HG02678 (cell line): ENCODE measurements at regions not wholly inside any gene's neighbourhood (a gene's known extent, or its start where the extent isn't known, plus 50 kb on each side); places are given as distances from the start of the nearest gene placed in this dataset.
"Not testable (repeated sequence)": the region's sequence is repeated elsewhere in the genome, so short reads cannot be mapped to it uniquely, and the experiment has no call there.

Experiments used
- ATAC-seq: cut with Tn5 transposase; IDR thresholded peaks from one replicate; pipeline ENCODE4 v1.9.1; 2021; ENCODE audit warnings: mild to moderate bottlenecking, moderate library complexity; ENCODE audit not compliant: unreplicated experiment

DNA sequence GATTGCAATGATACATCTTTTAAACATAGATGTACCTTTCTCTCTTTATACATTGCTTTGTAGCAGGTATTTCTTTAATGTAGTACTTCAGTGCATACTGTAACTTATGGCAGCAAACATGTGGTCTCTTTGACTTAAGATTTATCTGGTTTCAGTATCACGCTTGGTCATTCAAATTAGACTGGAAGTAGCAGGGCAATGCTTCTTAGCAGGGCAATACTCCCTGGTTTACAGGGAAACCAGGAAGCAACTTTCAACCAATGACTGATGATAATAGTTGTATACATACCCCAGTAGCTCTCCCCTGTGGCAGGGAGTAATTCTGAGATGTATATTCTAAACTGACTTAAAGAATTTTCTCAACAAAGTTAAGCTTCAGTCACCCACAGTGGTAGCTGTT is 761.1 kb upstream of the CDH10 start:
- ATAC-seq = no peak

DNA sequence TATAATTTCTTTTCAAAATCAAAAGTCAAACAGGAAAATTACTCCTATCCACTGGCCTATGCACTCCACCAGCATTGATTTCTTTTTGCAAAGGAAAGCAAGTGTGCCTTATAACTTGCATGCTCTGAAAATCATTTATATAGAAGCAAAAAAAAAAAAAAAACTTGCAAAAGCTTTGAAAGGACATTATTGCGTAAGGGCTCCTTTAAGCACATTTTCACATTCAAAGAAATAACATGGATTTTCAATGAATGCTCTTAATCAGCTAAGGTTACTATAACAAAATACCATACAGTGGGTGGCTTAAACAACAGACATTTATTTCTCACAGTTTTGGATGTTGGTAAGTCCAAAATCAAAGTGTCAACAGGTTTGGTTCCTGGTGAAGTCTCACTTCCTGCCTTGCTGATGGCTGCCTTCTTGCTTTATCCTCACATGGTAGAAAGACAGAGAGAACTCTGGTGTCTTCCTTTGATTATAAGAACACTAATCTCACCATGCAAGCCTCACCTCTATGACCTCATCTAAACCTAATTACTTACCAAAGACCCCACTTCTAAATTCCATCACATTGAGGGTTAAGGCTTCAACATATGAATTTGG is 755.2 kb upstream of the CDH10 start:
- ATAC-seq = no peak

DNA sequence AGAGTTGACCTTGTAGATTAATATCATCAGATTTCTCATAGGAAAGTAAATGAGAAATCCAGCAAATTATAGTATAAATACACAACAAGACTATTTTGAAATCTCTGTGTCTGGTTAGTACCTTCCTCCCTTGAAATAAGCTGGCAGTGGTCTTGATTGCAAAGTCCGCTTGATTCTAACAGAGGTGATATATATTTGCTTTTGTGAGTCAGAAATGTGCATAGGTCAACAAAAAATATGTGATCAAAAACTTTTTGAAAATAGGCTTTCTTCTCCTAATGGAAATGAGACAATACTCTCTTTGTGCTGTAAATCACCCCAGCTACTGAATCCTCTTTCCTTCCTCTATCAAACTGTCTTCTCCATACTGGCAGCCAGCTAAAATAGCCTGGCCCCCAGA is 749.2 kb upstream of the CDH10 start:
- ATAC-seq = no peak

DNA sequence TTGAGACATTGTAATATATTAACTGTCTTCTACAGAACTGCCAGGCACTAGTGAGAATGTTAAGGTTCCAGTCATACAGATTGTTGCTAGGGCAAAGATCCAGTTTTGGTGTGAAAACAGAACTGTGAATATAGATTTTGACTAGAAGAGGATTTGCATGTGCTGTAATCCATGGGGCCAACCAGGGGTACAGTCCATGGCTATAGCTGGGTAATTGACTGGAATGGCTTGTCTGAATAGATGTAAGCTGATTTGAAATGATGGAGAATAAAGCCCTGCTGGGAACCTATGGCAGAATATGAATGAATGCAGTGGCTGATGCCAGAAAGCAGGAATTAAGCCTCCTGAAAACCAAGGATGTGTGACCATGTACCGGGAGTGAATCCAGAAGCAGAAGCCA is 748.5 kb upstream of the CDH10 start:
- no peak for ATAC-seq

DNA sequence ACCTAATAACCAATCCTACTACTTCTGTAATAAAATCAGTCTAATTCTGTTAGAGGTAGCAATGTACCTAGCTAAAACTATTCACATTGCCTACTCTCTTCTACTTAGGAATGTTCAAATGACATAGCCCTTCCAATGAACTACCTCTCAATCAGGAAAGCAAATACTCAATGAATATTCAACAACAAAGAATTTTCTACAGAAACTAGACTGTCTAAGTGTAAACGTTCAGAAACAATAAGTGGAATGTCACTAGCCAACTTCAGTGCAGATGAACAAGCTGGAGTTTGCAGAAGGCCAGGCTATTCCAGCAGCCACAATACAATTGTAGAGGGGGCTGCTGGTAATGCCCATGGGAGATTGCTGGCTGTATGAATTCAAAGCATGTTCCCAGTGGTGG is 743.2 kb upstream of the CDH10 start:
- no peak for ATAC-seq

DNA sequence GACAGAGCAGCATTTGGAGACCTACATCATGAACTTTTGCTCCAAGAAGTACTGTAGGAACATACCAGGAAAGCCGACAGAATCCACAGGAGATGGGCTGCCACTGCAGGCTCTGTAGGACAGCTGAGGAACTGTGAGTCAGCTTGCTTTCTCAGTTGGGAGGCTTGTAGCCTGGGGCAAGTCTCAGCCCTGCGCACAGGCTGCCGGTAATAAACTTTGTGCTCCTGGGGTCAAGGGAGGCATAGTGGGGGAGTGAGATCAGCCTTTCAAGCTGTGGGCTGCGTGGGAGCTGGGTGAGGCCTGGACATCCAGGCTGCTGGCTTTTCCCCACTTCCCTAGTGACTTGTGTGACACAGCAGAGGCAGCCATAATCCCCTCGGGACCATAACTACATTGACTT is 718.0 kb upstream of the CDH10 start:
- no peak for ATAC-seq

DNA sequence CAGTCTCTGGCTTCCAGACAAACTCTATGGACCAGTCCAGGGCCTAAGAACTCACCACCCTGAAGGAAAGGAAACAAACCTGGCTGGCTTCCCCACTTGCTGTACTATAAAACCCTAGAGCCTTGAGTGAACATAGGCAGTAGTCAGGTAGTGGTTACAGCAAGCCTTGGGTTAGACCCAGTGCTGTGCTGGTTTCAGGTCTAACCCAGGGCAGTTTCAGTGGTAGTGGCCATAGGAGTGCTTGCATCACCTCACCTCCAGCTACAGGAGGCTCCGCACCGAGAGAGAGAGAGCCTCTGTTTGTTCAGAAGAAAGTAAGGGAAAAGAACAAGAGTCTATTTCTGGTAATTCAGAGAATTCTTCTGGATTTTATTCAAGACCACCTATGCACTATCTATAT is 714.1 kb upstream of the CDH10 start:
- ATAC-seq = no peak

DNA sequence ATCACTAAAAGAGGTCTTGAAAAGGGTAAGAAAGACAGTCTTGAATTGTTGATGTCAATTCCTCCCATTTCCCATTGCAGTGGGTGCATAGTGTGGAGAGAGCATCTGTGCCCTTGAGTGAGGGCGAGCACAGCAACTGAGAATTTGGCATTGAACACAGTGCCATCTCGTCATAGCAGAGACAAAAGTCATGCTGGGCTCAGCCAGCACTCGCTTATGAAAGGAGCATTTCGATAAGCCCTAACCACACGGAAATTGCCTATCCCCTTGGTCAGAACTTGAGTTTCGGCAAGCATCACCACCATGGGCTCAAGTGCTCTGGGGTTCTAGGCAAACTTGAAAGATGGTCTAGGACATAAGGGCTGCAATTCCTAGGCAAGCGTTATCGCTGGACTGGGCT is 712.8 kb upstream of the CDH10 start:
- no peak for ATAC-seq

DNA sequence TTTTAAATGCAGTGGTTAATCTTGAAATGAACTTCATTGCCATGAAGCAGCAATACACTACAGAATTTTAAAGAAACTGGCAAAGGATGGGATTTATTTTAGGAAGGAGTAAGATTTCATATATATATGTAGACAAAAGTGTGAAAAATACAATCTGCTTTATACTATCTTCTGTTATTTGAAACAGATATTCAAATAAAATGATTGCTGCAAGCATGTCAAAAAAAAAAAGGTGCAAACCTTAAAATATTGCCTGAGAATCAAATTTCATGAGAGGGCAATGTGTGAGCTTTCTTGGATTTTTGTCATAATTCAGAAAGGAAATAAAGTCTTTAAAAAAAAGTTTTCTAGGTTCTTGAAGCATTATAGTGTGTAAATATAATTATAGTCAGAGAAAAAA is 705.0 kb upstream of the CDH10 start:
- no peak for ATAC-seq

DNA sequence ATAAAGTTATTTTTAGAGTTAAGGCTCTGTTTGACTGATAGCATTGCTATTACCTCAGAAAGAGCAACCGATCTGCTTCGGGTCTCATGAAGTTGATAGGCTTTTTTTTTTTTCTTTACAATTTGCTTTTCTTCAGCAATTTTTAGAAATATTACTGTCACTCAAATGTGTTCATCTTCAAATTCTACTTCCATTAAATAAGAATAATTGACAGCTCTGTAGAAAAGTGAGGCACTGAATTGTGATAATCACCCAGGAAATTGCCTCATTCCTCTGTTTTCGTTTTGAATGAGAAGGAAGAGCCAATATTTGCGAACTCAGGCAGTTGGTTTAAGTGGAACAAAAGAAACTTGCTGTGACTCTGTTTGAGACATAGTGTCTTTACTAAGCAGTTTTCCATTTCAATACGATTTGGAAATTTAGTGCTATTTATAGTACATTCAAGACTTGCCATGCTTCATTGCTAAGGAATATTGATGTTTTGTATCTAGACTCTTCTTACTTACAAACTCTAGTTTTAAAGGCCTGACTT is 700.5 kb upstream of the CDH10 start:
- no peak for ATAC-seq

DNA sequence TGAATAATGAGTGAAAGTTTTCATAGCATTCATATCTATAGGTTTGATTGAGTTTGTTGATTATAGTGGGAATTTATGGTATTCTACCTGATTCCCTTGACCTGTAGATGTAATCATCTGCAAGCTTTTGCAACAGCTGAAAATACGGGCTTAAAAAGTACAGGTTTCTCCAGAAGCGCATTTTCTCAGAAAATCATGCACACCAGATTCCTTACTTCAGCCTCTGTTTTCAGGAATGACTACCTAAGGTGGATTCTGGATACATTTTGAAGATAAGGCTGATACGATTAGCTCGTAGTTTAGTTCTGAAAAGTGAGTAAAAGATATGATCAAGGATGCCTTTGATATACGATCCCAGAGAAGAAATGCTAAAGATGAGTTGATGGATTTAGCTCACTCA is 694.8 kb upstream of the CDH10 start:
- no peak for ATAC-seq

DNA sequence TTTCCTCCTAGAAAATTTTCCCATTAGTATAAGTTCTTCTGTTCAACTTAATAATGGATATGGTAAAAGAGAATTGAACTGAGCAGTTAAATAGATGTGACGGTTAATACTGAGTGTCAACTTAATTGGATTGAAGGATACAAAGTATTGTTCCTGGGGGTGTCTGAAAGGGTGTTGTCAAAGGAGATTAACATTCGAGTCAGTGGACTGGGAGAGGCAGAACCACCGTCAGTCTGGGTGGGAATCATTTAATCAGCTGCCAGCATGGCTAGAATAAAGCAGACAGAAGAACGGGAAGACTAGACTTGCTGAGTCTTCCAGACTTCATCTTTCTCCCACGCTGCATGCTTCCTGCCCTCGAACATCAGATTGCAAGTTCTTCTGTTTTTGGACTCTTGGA is 689.6 kb upstream of the CDH10 start:
- ATAC-seq = no peak

DNA sequence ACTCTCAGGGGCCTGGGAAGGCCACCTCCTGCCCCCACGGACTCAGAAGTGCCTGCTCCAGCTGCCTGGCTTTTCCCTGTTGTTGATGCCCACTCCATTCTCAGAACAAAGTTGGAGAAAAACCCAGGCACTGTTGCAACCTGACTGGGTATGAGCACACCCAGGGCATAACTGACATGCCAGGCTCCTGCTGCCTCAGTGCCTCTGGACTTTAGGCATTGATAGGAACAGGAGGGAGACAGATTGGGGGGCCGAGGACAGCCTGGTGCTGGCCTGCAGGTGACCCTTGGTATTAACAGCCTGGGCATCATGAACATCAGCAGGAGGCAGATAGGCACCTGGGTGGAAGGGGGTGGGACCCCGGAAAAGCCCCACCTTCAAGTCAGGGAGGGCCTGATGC is 685.9 kb upstream of the CDH10 start:
- ATAC-seq = no peak

DNA sequence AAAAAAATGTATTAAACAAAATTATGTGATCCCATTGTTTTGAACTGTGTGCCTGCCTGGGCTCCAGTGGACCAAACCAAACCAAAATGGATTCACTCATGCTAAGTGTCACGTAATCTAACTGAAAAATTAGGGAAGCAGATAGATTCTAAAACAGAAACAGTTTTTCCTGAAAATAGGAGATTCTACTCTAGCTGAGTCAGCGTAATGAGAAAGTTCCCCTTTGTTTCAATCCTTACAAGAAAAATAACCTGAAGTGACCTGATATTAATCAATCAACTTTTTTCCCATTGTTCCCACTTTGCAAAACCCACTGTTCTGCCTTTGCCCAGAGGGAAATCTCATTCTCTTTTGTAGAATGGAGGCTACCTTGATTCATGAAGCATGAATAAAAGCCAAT is 682.4 kb upstream of the CDH10 start:
- ATAC-seq = no peak

DNA sequence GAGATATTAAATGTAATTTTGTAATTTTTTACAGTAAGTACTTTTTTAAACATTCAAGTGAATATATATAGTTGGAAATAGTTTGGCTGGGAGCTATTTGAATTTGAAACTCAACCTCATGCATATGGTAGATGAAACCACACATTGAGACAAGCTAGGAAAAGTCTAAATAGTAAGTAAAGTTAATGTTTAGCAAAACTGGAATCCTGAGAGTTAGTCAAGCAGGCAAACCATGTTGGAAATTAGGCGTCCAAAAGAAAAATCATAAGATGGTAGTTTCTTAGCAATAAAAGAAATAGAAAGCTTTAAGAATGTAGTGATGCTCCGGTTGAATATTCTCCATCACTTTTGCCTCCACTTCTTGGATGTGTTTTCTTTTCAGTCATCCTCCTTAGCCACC is 657.1 kb upstream of the CDH10 start:
- ATAC-seq = no peak

DNA sequence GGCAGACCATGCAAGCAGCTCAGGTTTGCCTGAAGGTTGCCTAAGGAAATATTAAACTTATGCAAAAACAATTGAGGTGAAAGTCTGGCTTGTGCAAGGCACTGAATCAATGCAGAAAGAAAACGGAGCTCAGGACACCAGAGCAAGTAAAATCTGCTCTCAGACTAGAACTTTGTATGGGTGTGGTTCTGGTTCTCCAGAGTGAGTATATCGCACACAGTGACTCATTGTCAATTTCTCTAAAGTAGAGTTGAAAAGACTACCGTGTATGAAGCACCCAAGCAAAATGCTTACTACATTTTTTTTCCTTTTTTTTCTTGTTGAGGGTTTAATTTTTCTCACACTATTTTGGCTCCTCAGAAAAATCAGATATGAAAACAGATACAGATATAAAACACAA is 650.3 kb upstream of the CDH10 start:
- ATAC-seq = no peak

DNA sequence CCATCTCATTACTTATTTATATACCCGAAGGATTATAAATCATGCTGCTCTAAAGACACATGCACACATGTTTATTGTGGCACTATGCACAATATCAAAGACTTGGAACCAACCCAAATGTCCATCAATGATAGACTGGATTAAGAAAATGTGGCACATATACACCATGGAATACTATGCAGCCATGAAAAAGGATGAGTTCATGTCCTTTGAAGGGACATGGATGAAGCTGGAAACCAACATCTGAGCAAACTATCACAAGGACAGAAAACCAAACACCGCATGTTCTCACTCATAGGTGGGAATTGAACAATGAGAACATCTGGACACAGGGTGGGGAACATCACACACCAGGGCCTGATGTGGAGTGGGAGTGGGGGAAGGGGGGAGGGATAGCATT is 645.0 kb upstream of the CDH10 start:
- ATAC-seq = not testable (repeated sequence)

DNA sequence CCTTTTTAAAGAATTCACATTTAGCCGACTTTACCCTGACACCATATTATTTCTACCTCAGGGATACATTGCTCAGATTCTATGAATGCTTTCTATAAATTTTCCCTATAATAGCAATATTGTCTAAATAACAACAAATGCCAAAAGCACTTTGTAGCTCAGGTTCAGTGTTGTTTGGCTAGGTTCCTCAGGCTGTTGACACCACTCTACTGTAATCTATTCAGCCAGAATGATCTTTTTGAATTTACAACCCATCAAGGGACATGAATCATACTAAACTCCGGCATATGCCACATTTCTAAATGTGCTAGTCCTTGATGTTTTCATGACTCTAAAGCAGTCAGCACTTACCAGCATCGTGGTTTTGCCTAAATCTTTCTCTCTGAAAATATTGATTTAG is 641.5 kb upstream of the CDH10 start:
- no peak for ATAC-seq

DNA sequence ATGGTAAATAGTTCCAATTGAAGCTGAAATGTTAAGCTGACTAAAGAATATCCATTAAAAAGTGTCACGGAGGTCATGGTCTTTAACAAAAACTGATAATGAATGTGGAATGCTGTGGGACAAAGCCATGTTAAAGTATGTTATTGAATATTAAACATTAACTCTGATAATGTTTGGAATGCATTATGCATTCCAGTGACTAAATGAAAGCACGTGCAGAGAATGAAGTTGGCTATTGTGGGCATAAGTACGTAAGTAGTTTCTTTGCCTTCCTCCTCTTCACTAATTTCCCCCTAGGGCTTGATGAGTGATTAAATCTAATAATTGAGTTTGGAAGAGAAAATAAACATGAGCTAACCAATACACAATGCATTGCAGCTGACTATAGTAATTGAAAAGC is 640.4 kb upstream of the CDH10 start:
- ATAC-seq = no peak

DNA sequence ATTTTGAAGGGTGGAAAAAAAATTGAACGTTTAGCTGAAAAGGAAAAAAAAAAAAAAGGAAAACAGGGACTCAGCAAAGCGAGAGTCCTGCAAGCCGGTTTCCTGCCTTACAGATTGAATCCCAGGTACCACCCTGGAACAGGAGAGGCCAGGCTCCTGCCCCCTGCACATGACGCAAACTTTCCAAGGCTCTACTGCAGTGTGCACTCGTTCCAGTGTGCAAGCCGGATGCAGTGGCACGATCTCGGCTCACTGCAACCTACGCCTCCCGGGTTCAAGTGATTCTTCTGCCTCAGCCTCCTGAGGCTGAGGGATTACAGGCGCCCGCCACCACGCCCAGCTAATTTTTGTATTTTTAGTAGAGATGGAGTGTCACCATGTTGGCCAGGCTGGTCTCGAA is 618.7 kb upstream of the CDH10 start:
- not testable (repeated sequence) for ATAC-seq

DNA sequence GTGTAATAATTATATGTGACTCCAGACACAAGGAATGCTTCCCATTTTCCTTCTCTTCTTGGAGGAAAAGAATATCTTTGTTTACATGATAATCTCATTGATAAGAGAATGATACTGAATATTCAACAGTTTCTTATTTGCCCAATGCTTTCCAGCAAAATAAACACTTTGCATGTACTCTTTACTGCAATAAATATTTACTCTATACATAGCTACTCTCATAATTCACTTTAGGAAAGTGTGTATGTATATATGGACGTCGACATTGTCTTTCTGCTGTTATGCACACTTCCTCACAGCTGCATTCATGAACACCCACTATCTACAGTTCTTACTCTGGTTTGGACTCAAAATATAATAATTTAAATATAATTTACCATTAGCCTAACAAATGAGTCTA is 617.4 kb upstream of the CDH10 start:
- ATAC-seq = no peak

DNA sequence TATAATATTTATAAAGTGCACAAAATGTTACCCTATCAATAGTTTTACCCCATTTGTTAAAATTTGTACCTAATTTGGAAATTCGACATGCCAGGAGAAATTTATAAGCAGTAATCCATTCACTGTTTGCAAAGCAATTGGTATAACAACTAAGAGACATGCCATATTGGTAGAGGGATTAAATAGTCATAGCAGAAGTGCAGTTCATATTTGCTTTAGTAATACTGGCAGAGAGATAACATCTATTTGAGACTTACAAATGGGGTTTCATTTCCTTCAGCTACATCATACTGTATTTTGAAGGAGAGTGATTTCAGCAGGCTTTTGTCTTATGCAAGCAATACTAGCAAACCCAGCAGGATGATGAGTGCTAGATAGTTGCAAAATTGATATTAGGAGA is 610.4 kb upstream of the CDH10 start:
- ATAC-seq = no peak

DNA sequence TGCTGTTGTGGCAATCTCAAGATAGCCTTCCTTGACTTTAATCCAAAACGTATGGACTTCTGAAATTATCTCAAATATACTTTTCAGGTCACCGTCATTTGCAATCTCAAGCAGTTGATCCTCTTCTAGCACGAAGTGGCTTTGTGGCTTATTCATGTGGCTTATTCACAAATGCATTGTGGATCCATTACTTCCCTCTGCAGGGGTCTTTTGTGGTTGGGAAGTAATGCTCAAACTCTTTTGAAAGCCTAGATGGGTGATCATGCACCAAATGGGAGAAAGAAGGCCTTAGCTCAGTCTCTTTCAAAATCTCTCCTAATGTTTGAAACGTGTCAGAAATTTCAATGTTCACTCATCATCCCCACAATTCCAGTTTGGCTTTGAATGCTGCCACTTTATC is 597.2 kb upstream of the CDH10 start:
- no peak for ATAC-seq
